NCI-H748 (cell line): ENCODE measurements at regions not wholly inside any gene's neighbourhood (a gene's known extent, or its start where the extent isn't known, plus 50 kb on each side); places are given as distances from the start of the nearest gene placed in this dataset.
A peak's percentile ranks its signal among the peaks of the same experiment; 100 is the strongest.
"Not testable (repeated sequence)": the region's sequence is repeated elsewhere in the genome, so short reads cannot be mapped to it uniquely, and the experiment has no call there.

Source experiments
- DNase-seq: peaks from one replicate; lab custom pipeline; 2025; ENCODE audit not compliant: unreplicated experiment; lab: John Stamatoyannopoulos, UW

DNA sequence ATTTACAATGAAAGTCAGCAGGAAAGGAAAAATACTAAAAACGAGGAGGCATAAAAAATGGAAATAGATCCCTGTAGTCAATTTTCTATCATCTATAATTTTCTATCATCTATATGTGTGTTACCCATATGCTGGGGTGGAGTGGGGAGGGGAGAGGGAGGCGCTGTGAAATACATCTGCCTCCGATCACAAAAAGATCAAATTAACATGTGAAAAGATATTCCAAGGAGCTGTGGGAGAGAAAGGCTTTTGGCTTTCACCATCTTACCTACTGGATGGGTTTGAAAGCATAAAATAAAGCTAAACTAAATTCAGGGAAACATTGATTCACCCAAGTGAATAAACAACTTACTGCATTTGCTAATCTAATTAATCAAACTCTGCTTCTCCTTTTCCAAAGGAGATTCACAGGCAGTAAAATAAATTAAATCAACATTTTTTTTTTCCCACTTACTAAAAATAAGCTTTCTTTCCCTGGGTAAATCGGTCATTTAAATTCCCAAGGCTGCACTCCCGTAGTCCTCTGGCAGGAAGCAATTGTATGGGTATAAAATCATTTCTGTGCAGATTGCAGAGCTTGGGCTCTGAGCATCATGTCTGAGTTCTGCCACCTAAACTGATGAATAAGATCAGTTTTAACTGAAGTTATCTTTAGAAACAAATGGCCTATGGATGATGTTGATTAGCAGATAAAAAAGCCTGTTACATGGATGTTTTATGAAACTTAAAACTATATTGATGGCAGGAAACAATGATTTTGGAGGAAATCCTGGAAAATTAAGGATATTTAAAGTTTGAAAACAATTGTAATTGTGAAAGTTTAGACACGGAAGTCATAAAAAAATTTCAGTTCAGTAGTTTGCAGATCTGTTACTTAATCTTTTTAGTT is 147.9 kb downstream of the SOX4 start:
- DNase-seq: peak; percentile 51

DNA sequence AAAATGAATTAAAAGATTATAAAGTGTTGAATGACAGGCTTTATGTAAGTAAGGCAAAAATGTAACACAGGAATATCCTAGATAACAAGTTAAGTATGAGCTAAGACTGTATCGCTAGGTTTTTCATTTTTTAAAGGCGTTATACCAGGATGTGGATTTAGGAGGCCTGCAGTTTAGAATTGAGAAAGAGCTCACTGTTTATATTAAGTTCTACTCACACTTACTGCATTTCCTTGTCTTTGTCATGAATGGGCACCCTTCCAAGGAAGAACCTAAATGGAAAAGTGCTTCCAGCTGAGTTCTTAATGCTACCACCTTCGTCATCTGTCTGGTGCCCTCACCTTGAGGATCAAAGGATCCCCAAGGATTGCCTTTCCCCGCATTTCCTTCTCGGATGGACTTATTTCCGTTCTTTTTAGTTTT is 148.7 kb downstream of the SOX4 start:
- DNase-seq: no peak

DNA sequence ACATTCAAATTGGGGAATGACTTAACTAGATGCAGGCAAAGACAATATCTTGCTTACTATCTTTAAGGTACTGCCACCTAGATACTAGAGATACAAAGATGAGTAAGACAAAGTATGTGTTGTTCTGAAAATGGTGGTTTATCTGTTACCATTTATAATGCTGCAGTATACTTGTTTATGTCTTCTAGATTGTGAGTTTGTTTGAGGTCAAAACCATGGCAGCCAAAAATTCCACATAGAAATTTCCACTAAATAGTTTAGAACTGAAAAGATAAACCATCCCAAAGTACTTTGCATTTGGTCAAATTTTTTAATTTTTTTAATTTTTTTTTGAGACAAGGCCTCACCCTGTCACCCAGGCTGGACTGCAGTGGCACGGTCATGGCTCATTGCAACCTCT is 150.8 kb downstream of the SOX4 start:
- DNase-seq: no peak

DNA sequence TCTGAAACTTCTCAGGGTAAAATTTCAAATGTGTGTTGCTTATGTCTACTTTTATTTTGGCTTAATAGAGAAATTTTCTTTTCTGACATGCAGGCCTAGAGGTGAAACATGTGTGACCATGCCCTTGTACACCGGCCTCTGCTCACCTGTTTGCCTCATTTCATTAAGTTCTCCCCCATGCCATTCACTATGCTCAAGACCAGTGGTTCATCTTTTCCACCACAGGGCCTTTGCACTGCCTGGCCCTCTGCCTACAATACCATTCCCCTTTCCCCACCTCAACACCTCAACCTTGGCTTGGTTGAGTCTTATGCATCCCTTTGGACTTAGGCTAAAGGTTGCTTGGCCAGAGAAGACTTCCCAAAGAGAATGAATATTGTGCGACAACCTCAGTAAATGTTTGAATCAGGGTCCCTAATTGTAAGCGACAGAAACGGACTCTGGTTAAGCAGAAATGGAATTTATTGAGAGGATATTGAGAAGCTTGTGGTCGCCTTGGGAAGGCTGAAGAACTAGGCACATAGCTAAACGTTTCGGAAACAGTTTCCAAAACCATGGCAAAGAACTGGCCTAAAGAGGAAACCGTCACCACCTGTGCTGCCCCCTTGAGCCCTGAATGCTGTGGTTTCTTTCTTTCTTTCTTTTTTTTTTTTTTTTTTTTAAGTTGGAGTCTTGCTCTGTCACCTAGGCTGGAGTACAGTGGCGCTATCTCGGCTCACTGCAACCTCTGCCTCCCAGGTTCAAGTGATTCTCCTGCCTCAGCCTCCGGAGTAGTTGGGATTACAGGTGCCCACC is 152.2 kb downstream of the SOX4 start:
- no peak for DNase-seq

DNA sequence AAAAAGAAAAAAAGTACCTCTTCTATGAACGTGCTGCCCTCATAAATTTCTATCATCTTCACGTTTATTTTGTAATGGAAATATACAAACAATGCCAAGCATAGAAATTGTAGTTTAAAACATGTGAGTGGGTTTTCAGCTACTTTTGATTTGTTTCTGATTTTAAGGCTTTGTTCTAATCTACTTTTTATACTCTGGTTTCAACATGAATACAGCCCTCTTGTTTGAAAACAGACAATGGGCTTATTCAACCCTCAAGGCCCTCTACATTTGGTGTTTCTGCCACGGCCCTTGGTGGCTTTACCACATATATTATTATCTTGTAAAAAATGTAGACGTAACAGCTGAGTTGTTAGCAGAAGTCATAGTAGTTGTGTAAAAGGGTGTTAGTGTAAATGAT is 153.9 kb downstream of the SOX4 start:
- no peak for DNase-seq

DNA sequence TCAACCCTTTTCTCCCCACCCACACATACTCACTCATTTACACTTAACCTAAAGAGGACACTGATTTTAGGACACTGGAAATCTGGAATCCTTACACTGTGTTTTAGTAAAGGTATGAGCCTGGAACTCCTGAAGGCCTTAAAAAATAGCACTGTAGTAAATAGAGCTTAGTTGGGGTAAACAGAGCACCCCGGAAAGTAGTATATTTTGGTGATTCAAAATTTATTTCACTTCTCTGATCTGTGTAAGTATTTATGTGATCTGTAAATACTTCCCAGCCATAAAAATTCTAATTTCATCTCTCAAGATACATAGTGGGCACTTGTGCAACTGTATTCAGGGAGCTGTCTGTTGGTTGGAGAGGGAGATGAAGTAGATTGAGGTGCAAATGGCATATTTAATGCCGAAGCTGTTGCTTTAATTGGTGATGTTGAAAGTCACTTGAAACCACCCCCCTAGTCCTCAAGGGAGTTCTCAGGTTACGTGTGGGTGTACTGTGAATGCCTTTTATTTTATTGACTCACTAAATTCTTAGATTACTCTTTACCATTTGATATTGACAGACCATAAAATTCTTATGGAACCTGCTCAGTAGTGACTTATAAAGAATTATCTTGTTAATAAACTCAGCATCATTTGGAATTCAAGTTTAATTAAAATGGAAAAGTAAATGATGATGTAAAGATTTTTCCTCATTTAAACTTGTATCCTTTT is 154.9 kb downstream of the SOX4 start:
- peak; percentile 91 for DNase-seq

DNA sequence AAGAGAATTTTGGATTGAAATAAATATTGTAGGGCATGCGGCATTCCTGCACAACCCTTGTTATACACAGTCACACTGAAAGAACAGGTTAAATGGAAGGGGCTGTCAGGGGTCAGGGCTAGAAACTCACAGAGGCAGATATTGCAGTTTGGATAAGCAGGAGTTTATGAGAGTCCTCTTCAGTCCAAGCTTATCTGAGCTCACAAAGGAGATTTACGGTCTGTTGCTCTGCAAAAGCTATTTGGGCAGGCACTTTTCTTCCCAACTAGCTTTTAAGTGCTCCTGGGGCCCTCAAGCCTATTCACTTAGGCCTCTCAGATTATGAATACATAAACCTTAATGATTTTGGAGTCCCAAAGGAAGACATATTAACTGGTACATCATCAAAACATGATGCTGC is 156.2 kb downstream of the SOX4 start:
- DNase-seq: peak; percentile 77

DNA sequence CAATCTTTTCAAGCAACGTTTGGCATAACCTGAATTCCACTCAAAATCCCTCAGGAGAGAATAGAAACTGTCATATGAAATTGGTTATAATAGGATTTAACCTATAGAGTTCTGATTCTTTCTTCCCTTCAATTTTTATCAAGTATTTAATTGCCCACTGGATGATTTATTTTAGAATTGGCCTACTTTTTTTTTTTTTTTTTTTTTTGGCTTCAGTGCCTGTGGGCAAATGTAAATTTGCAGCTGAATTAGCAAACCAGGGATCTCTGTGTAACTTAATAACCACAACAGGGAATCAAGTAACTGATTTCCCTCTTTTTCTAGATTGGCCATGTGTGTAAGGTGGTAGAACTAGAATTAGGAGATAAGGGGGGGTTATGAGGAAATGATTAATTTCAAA is 157.0 kb downstream of the SOX4 start:
- no peak for DNase-seq

DNA sequence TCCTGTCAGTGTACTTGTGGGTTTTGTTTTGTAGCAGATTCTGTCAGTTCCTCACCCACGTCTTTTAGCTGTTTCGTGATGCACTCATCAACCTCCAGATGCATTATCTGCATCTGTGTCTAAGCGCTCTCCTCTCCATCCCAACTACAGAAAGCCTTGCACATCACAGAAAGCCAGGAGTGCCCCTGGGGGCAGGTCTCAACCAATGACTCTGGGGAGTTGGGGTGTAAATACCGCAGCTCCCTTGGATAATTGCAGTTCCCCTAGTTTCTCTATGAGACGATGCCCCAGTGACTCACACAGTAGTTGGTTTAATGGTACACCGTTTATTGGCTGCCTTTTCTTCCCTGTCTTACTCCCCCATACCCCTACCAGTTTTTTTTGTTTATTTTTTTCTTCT is 158.1 kb downstream of the SOX4 start:
- DNase-seq: no peak

DNA sequence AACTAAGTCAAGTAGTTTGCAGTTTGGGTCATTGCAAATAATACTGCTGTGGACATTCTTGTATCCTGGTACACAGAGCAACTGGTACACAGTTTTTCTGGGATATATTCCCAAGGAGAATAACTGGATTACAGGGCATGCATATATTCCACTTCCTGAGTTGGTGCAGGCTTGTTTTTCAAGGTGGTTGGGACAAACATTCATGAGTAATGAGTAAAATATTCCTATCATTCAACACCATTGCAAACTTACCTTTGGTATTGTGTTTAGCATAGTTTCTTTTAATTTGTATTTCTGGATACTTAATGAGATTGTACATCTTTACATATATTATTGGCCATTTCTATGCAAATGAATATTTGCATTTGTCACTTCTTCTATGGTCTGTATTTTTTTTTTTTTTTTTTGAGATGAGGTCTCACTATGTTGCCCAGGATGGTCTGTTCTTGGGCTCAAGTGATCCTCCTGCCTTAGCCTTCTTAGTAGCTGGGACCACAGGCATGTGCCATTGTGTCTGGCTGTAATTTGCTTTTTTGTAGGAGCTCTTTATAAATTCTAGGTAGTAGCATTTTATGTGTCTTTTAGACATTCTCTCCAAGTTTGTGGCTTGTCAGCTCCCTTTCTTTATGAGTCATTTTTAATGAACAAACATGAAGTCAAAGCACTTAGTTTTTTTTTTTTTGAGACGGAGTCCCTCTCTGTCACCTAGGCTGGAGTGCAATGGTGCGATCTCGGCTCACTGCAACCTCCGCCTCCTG is 158.7 kb downstream of the SOX4 start:
- no peak for DNase-seq

DNA sequence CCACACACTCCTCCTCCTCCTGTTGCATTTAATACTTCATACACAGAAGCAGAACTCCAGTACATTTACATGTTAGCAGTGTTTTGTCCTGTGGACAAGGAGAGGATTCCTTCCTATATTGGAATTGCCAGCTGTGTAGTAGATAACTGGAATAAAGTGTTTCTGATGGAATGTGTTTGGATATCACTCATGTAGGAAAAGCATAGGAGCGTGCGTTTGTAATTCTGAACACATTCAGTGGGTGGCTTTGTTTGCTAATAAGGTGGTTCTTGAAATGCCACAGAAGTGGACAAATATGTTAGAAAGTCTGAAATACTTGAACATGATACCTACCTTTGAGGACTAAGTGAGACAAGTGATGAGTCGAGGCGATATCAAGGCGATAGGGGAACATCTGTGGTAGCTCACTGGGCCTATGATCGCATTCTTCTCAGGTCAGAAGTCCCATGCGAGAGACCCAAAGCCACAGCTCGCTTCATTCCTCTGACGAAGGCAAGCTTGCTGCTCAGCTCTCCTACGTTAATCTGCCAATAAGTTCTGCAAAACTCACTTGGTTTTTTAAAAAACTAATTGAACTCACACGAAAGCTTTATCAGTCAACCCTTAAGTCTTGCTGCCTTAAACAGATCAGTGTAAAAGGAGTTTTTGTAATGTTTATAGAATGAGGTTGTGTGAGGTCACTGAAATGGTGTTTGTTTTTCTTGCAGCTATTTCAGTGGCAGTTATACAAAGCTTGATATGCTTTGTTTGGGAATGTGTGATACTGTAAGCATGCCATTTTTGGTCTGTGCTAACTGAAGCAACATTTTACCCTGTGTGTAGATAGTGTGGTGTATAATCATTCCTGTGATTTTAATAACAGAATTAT is 159.9 kb downstream of the SOX4 start:
- no peak for DNase-seq

DNA sequence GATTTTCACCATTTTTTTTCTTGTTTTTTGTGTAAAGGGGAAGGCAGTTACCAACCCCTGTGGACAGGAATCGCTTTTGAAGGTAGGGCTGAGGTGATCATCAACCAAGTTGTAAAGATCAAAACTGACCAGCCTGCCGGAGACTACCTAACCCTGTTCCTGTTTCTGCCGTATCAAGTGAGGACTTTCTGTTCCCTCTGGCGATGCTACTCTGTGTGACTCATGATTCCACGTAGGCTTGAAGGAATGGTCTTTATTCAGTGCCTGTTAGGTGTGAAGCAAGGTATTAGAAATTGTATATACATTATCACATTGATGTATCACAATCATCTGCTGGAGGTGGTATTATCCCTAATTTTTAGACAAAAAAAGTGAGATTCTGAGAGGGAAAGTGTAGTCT is 161.3 kb downstream of the SOX4 start:
- no peak for DNase-seq

DNA sequence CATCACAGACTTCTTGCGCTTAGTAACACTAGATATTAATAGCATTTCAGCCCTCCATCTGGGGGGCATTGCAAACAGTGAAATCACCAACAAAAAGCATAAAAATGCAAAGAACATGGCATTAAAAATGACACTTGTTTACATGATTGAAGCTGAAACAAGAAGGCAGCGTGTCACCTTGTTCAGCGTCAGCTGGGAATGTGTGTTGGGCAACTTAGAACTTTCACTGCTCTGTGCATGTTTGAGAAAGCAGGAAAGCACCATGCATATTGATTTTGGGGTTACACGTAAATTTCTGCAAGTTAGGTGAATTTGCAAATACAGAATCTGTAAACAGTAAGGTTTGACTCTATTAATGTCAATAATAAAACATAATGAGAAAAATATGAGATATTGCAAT is 162.9 kb downstream of the SOX4 start:
- no peak for DNase-seq

DNA sequence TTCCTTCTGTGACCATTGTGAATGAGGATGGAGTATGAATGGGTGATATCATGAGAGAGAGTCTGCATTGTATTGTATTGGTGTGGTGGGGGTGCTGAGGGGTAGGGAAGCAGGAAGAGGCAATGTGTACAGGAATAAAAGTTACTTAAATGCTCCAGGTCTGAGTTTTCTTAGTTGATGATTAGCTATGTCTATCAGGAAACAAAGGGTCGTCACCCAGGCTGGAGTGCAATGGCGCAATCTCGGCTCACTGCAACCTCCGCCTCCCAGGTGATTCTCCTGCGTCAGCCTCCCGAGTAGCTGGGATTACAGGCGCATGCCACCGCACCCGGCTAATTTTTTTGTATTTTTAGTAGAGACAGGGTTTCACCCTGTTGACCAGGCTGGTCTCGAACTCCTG is 163.8 kb downstream of the SOX4 start:
- DNase-seq: not testable (repeated sequence)

DNA sequence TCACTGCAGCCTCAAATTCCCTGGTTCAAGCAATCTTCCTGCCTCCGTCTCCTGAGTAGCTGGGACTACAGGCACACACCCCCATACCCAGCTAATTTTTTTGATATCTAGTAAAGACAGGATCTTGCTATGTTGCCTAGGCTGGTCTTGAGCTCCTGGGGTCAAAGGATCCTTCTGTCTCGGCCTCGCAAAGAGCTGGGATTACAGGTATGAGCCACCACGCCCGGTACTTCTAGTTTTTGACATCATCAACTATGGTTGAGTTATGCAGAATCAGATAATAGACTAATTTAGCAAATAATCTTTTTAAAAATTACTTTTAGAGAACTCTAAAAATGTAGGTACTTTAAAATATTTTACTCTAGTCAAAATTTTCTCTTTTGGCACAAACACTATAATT is 166.2 kb downstream of the SOX4 start:
- DNase-seq: no peak

DNA sequence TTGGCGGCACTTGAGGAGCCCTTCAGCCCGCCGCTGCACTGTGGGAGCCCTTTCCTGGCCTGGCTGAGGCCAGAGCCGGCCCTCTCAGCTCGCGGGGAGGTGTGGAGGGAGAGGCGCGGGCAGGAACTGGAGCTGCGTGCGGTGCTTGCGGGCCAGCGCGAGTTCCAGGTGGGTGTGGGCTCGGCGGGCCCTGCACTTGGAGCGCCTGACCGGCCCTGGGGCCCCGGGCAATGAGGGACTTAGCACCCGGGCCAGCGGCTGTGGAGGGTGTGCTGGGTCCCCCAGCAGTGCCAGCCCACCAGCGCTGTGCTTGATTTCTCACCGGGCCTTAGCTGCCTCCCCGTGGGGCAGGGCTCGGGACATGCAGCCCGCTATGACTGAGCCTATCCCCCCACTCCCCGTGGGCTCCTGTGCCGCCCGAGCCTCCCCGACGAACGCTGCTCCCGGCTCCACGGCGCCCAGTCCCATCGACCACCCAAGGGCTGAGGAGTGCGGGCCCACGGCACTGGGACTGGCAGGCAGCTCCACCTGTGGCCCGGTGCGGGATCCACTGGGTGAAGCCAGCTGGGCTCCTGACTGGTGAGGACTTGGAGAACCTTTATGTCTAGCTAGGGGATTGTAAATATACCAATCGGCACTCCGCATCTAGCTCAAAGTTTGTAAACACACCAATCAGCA is 167.6 kb downstream of the SOX4 start:
- not testable (repeated sequence) for DNase-seq

DNA sequence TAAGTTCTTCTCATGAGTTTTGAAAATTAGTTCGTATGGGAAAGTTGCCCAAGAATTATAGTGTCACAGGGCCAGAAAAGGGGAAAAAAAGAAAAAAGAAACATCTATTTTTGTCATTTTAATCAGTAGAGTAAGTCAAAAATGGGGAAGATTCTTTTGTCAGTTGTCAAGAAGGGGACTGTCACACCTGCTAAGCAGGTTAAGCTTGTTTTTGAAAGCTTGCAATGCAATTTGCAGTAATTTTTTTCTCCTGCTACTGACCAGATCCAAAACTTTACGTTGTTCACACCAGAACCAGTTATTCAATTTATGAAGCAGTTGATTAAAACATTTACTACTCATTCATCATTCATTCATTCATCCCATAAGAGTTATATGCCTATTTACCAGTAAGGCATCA is 171.4 kb downstream of the SOX4 start:
- peak; percentile 23 for DNase-seq

DNA sequence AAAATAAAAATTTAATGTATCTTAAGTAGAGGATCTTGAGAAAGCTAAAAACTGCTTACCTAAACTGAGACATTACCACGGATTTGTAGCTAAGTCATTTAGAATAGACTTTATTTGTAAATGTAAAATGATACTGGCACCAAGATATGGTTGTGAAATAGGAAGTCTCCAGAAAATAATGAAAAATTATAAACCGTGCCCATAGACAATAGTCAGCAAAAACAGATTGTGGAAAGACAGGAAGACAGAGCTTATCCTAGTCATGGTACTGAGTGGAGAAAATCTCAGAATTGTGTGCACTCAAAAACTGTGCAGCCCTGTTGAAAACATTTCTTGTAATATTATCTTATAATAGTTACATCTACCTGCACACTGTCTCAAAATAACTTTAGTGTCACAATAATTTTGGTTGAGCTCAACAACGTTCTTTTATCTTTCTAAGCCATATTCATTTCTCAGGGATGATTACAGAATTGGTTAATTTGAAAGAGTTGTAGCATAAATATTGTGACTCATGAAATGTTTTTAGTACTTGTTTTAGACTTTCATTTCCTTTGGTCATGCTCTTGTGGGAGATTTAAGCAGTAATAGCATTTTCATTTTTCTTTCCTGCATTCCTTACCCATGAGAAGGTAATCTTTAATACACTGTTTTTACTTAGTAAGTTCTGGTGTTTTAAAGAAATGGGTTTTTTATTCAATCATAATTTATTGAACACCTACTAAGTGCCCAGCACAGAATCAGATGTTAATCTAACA is 174.5 kb downstream of the SOX4 start:
- no peak for DNase-seq

DNA sequence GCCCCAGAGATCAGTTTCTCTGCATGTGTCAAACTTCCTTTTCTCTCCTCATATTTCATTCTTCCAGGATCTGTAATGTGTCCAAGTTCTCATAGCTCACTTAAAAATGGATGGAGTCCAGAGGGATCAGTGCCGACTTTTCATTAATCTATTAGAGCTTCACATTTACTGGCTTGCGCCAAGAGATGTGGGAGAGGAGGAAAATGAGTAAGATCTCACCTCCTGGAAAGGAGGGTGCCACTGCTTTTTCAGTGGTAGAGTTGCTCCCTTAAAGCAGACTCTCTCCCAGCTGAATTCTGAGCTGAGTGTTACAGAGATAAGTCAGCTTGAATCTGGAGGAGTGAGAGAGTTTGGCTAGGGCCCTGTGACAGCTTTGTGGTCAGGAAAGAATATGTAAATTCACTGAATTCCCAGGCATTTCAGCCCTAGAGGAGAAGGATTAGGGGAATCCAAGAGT is 175.9 kb downstream of the SOX4 start:
- no peak for DNase-seq
